ENCODE measurements at regions not wholly inside any gene's neighbourhood (a gene's known extent, or its start where the extent isn't known, plus 50 kb on each side); places are given as distances from the start of the nearest gene placed in this dataset.

DNA sequence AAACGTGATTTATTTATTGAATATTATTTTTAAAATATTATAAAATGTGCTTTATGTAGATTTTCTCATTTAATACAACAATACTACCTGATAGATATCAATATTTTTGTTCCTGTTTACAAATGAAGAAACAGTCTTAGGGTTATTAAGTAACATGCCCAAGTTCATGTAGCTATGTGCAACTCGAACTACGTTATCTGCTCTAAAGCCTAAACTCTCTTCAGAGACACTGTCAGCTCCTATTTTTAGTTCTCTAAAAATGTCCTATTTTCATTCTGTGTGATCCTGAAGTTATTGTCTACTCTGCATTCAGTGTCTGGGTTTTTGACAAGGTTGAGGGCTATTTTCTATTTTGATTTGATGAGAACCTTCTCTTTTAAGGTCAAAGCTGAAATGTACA, 550.1 kb upstream of the B3GALT2 start:
- DNase-seq: no peak

DNA sequence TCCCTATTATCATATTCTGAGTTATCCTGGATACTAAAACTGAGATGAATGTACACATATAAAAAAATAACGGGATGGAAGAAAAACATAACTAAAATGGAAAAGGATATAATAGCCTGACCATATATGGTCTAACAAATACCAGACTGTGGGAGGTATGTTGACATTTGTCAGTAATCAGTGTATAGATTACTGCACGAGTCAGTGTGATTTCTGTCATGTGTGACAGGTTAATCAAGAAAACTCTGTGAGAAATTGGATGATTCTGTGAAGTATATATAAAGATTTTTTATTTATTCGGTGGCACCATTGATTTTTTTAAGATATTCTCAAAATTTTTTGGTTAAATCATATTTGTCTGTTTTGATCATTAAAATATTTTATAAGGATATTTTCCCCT, 547.3 kb upstream of the B3GALT2 start:
- DNase-seq: no peak

DNA sequence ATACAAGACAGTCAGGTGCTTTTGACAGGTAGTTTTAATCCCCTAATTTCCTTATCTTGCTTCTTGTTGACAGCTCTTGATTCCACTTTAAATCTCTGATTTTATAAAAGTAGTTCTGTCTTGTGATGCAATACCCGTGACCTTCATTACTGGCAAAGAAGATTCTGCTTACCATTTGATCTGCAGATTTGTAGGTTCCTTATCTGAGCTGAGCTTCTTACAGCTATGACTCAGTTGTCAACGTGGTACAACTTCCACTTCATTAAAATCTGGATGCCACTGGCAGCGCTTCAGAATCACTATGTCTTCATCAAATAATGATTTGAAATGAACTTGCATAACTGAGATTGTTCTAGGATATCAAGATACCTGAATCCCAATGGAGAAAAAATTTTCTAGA, 543.6 kb upstream of the B3GALT2 start:
- peak; percentile 80 for DNase-seq

GRCh38 chr1:193729429-193729828, 543.0 kb upstream of the B3GALT2 start:
- DNase-seq: peak; percentile 6

- no peak for DNase-seq
Observed at GRCh38 chr1:193727850-193728249, 541.4 kb upstream of the B3GALT2 start.

GRCh38 chr1:193726722-193727121, 540.3 kb upstream of the B3GALT2 start:
- no peak for DNase-seq

DNA sequence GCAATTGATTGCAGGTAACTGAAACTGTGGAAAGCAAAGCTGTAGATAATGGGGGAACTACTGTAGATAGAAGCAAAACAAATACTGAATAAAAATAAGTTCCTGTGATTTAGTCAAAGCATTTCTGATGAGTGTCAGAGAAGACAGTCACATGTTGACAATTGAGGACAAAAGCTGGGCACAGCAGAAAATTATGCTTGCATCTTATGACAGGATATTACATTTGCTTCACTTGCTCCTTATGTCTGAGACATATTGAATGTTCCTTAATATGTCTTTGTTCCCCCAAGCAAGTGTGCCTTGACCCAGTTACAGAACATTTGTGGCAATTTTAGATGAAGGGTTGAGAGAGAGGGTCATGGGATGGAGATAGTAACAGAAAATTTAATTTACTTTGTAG, 526.0 kb upstream of the B3GALT2 start:
- DNase-seq: no peak

GRCh38 chr1:193709607-193710006, 523.2 kb upstream of the B3GALT2 start:
- no peak for DNase-seq

DNA sequence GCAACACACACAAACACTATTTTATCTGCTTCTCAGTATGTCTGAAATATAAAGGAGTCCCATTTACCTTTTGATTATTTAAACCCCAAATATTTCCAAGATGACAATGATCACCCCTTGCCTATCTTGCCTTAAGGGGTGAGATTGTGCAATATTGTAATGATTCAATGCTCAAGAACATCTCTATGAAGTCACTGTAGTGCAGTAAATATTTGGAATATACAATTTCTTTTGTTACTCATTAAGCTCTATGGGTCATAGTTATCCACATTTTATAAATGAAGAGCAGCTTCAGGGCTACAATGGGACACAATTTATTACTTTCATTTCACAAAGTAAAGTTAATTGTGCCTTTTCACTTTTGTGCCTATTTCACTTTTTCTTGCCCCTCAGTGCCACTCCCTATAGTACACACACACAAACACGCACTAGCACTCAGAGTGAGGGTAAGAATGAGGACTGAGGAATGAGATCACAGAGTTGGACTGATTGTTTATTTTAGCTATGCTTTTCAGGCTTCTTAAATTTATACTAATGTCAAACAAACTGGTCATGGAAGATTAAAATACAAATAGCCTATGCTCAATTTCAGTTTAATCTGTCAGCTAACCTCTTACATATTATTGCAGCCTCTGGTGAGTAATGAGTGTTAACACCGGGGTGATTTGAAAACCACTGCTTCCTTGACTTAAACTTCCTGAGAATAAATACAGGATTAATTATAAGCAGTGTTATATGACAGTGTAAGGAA, 521.0 kb upstream of the B3GALT2 start:
- DNase-seq: peak; percentile 70

DNA sequence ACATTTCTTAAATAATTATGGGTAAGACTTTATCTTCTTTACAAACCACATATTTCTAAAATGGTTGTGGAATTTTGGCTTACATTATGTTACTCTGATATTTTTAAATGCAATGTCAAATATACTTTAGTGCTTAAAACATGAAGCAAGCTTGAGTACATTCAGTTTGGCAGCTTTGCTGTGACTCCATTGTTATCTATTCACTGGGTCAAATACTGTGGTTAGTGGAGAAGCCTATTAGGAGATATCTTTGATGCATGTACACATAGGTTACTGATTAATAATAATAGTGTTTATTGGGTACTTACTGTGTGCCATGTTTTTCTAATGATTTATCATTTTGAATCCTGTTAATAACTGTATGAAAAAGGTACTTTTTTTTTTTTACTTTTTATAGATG, 520.4 kb upstream of the B3GALT2 start:
- peak; percentile 50 for DNase-seq

DNA sequence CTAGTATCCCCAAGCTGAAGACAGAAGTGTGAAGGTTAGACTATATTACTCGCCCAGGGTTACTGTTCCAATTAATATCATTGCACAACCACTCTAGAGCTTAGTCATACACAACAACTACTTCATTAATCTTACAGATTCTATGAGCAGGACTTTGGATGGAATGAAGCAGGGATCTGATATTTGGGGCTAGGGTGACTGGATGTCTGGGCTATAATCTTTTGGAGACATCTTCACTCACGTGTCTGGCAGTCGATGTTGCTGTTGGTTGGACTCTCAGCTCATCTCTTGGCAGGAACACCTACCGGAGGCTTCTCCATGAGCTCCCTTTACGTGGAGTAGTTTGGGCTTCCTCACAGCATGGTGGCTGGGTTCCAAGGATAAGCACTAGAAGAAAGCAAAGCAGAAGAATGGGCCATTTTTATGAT, 519.2 kb upstream of the B3GALT2 start:
- peak; percentile 52 for DNase-seq

DNA sequence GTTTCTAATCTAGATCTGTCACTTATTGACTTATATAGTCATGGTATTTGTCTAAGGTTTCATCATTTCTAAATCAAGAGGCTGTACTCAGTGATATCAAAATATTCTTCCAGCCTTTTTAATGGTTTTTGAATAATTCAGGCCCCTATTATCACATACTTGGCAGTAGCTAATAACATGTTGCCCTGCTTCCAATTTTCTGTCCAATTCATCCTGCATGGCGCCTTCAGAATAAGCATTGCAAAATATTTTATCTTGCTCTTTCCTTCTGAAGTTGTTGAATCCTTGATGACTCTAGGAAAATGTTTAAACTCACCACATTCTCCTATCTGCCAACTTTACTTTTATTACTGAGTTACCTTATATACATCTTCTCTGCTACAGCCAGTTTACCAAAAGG, 517.2 kb upstream of the B3GALT2 start:
- peak; percentile 60 for DNase-seq

DNA sequence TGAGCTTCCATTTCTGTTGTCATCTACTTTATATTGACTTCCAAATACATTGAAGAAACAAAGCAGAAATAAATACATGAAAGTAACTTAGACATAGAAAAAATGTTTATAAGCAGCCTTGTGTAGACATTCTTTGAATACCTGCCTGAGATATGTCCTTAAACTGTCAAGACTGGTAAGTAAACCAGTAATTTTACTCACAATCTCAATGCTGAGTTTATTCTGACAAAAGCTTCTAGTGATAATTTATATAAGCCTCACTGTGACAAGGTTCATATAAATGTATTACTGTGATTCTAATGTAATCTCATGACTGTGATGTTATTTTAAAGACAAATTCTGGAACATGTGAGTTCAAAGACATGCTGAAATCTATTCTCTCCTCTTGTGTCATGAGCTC, 516.7 kb upstream of the B3GALT2 start:
- DNase-seq: no peak

DNA sequence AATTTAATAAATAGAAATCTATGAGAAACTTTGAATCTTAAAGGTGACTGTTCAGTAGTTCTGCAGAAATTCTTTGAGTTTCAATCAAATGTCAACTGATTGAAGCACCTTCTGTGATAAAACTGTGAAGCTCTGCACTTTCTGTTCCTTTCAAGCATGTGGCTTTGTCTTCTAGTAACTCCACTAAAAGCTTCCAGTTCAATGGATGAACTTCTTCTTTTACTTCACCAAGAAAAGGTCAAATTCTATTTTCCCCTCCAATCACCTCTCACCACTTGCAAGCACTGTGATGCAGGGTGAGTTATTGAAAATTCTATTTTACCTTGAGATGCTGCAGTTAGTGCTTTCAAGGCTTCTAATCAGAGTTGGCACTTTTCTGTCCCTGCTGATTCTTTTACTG, 515.3 kb upstream of the B3GALT2 start:
- no peak for DNase-seq

DNA sequence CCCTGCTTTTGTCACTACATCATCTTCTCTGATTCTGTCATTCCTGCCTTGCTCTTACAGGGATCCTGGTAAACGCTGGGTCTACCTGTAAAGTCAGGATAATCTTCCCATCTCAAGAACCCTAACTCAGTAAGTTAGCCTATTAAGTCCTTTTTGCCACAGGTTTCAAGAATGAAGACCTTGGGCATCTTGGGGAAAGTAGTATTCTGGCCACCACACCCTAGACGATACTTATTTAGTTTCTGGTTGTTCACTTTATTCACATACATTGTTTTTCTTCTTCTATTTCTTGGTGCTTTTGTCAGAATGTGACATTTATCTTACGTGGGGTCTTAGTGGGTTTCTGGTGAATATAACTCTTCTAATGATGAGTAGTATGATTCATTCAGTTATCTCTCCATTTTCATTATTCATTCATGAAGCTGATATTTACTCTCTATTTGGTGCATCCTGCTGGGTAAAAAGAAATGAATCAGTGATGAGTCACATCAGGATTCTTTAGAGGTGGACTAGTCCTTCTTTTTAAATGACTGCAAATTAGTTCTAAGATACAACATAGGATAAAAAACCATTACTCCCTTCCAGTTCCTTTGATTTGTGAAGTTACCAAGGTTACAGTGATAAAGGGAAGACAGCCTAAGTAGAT, 514.4 kb upstream of the B3GALT2 start:
- peak; percentile 85 for DNase-seq

DNA sequence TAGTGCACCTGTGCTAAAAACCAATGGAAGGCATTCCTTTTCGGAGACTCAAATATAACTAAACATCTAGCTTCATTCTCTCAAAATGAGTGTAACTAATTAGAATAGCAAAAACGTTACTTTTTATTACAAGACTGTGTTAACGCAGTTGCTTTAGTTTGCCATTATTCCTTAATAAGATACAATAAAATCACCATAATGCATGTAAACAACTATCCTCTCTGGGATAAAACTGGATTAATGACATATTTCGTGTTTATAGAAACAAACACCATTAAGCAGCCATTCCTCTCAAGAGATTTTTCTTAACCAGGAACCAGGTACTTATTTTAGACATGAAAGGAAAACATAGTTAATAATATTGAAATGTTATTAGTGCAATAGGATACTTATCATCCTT, 512.8 kb upstream of the B3GALT2 start:
- no peak for DNase-seq

GRCh38 chr1:193697776-193698175, 511.4 kb upstream of the B3GALT2 start:
- DNase-seq: no peak

DNA sequence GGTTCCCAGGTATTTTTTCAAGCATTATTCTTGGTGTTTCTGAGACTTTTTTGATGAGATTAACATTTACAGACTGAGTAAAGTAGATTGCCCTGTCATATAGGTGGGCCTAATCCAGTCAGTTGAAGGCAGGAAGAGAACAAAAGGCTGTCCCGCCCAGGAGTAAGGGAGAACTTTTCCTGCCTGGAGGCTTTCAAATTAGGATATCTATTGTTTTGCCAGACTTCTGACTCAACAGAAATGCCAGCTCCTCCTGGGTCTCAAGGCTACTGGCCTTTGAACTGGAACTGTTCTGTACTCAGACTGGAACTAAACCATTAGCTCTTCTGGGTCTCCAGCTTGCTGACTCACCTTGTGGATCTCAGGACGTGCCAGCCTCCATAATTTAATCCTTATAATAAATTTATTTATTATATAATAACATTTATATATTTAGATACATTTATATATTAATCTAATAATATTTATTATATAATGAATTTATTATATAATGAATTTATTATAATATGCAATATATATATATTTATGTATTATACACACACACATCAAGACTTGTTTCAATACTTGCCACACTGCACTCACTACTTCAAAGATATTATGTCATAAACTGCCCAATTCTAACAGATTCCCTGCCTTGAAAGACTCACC, 510.8 kb upstream of the B3GALT2 start:
- DNase-seq: no peak

DNA sequence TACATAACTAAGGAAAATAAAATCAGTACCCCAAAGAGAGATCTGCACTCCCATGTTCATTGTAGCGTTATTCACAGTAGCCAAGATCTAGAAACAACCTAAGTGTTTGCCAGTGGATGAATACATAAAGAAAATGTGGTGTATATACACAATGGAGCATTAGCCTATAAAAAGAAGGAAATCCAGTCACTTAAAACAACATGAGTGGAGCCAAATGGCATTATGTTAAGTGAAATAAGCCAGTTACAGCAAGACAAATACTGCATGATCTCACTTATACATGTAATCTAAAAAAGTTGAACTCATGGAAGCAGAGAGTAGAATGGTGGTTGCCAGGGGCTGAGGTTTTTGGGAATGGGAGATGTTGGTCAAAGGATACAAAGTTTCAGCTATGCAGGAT, 508.3 kb upstream of the B3GALT2 start:
- DNase-seq: no peak

GRCh38 chr1:193685986-193686385, 499.6 kb upstream of the B3GALT2 start:
- no peak for DNase-seq

DNA sequence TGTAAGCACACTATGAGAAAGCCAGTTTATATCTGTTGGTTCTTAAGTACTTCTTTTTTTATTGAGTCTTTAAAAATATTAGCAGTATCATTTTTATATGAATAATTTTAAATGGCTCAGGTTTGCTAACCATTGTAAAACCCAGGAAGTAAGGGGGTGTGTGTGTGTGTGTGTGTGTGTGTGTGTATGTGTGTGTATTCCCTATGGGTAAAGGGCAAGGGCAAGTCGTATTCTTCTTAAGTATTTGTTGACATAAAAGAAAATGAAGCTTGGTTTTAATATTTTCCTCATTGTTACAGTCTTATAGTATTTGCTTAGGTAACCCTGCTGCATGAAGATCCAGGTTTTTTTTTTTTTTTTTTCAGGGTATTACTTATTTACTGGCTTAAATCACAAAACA, 495.0 kb upstream of the B3GALT2 start:
- no peak for DNase-seq

DNA sequence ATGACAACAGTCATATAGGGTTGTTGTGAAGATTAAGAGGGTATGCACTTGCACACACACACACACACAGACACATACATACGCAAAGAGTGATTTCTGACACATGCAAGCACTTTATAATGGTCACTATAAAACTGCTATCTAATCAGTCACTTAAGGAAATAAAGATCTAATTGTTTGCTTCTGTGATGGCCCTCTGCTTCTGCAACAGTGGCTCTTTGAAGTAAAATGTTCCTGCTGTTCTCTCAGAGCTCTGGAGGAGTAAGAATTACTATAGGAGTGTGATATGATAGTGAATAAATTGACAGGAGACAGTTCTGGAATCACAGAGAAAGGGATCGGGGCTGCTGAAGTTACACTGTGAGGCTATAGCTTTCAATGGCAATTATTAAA, 494.5 kb upstream of the B3GALT2 start:
- DNase-seq: no peak

DNA sequence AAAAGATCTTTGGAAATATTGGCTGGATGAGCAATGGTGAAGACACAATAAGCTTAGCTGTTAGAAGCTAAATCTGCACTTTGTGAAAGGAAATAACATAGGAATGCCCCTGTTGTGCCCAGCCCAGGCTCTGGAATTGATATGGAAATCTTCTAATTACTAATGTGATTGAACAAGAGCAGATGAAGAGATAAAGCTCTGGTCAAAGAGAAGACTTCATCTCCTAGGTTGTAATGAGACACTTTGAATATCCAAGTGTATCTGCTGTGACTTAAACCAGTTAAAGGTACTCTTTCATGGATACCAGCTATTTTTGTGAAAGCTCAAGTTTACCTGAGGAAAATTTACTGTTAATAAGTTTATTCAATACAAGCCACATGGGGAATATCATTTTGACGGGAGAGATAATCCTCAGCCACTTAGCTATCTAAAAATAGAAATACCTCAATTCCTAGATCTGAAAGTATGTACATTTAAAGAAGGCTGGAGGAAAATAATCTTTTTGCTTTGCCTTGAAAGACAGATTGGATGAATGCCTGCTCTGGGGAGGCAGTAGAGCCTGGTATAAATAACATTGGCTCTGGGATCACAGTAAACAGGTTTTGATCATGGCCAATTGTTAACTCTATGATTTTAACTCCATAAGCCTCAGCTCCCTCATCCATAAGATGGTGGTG, 494.0 kb upstream of the B3GALT2 start:
- no peak for DNase-seq

- DNase-seq: no peak
Observed at GRCh38 chr1:193677874-193678273, 491.5 kb upstream of the B3GALT2 start.
